GM21786 (cell line): ENCODE measurements at regions not wholly inside any gene's neighbourhood (a gene's known extent, or its start where the extent isn't known, plus 50 kb on each side); places are given as distances from the start of the nearest gene placed in this dataset.
"Not testable (repeated sequence)": the region's sequence is repeated elsewhere in the genome, so short reads cannot be mapped to it uniquely, and the experiment has no call there.

Source experiments
- ATAC-seq: cut with Tn5 transposase; IDR thresholded peaks from one replicate; pipeline ENCODE4 v1.9.1; 2021; ENCODE audit not compliant: unreplicated experiment

GRCh38 chr6:130700397-130700796 is 126.8 kb upstream of the SMLR1 start:
- no peak for ATAC-seq

DNA sequence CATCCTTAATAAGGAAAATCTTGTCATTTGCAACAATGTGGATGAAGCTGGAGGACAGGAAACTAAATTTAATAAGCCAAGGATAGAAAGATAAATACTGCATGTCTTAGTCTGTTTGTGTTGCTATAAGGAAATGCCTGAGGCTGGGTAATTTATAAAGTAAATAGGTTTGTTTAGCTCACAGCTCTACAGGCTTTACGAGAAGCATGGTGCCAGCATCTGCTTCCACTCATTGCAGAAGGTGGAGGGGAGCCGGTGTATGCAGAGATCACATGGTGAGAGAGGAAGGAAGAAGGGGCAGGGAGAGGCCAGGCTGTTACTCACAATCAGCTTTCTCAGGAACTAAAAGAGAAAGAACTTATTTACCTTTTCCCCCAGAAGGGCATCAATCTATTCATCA is 118.9 kb upstream of the SMLR1 start:
- no peak for ATAC-seq

DNA sequence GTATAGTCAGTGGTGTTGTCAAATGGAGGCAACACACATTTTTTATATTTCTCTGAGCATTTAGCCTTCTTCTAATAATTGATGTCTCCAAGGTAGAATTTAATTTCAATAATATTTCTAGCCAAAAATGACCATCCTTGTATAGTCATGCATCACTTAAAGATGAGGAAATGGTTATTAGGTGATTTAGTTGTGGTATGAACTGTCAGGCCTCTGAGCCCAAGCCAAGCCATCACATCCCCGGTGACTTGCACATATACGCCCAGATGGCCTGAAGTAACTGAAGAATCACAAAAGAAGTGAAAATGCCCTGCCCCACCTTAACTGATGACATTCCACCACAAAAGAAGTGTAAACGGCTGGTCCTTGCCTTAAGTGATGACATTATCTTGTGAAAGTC is 115.6 kb upstream of the SMLR1 start:
- ATAC-seq = not testable (repeated sequence)

- ATAC-seq = no peak
Measured at GRCh38 chr6:130713144-130713543, 114.1 kb upstream of the SMLR1 start.

- no peak for ATAC-seq
Measured at GRCh38 chr6:130715058-130715457, 112.1 kb upstream of the SMLR1 start.

- ATAC-seq = no peak
Measured at GRCh38 chr6:130716466-130716865, 110.7 kb upstream of the SMLR1 start.

- ATAC-seq = no peak
Measured at GRCh38 chr6:130717657-130718056, 109.5 kb upstream of the SMLR1 start.

DNA sequence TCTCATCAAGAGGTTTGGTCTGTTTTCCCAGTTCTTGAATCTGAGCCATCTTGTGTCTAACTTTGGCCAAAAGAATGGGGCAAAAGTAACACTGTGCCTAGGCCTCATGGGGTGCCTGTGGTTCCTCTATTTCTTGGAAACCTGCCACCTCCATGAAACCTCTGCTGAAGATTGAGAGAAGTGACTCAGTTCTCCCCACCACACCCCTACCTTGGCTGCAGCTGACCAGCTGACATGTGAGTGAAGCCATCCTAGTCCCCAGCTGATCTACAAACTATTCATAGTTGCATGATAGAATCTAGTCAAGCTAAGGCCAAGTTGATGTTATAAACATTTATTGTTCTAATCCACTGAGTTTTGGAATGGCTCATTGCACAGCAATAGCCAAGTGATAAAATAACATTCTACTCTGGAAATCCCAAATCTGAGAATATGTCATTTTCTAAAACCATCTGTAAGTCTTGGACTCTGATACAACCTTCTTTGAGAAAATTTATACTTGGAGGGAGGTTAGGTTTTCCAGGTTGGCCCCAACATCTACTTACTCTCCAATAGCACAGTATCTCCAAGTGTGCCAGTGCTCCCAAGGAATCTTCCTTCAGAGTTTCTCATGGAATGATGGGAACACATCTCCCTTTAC is 107.0 kb upstream of the SMLR1 start:
- no peak for ATAC-seq

GRCh38 chr6:130724089-130724488 is 103.1 kb upstream of the SMLR1 start:
- ATAC-seq = no peak

- ATAC-seq = no peak
Measured at GRCh38 chr6:130725551-130725950, 101.7 kb upstream of the SMLR1 start.

- not testable (repeated sequence) for ATAC-seq
Measured at GRCh38 chr6:130728064-130728463, 99.1 kb upstream of the SMLR1 start.

- ATAC-seq = no peak
Measured at GRCh38 chr6:130730600-130730999, 96.6 kb upstream of the SMLR1 start.

DNA sequence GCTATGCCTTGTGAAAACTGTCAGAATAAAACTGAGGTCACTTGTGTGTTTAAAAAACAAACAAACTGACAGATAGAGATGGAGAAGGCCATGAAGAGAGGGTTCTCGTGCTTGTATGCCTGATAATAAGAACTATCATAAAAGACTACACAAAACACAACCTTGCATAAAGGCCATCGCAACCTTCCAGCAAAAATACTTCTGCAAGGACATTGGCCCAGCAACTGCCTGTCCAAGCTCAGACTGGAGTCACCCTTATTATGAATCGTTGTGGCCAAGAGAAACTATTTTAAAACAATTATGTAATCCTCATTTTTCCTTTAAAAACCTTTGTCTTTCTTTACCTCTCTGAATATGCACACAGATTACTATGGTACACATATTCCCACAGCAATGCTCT is 93.0 kb upstream of the SMLR1 start:
- no peak for ATAC-seq

DNA sequence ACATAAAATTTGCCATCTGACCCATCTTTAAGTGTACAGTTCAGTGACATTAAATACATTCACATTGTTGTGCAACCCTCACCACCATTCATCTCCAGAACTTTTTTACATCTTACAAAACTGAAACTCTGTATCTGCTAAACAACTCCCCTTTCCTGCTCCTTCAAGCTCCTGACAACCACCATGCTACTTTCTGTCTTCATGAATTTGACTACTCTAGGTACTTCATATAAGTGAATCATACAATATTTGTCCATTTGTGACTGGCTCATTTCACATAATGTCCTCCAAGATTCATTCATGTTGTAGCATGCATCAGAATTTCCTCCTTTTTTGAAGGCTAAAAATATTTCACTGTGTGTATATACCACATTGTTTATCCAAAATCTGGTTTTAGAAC is 86.9 kb upstream of the SMLR1 start:
- no peak for ATAC-seq

DNA sequence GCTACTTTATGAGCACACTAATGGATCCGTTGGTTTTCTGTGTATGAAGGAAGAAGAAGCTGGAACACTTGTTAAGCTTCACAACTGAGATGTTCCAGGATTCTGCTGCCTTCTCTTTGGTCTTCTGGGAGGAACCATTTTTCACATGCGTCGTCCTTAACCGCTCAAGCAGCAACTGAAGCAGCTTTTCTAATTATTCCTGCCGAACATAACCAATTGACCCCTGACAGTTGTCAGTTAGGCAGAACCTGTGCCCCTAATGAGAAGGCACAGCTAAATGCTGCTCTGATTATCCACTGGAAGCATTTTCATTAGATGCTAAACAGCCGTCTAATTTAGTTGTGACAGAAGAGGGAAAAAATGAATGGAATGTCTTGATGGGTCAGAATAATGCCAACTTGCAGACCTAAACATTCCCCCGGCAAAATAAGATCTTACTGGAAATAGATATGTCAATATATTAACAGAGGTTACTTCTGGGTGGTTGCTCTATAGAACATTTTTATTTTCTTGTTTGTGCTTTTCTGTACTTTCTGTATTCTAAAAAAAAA is 85.0 kb upstream of the SMLR1 start:
- no peak for ATAC-seq

- no peak for ATAC-seq
Measured at GRCh38 chr6:130743175-130743574, 84.0 kb upstream of the SMLR1 start.

DNA sequence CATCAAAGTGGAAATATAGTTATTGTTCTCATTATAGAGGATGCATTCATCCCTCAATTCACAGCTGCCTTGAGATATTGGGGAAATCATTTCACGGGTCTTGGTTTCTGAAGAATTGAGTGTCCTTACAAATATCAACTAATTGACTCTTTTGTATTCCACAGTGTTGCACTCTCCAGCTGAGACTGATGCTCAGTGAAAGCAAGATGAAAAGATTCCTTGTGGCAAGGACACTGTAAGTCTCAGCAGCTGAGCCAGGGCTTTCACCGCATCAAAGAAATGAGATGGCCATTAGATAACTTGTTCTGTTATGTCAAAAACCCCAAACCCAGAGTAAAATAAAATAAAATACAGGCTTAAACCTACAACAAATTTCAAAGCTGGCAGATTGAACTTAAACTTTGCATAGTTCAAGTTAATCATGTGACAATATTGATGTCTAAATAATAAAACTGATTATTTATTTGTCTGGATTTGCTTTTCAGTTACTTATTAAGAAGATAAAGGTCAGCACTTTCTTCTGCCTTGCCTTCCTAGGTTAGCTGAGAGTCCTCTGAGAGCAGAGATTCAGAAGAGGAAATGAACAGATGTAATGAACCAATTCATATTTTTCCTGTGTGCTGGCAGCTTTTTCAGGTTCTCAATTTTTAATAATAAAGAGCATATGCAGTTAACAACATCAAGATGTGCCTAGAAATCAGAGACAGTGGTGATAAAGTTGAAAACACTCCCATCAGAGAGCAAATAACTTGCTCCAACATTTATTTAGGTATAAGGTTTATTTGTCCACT is 82.4 kb upstream of the SMLR1 start:
- no peak for ATAC-seq

DNA sequence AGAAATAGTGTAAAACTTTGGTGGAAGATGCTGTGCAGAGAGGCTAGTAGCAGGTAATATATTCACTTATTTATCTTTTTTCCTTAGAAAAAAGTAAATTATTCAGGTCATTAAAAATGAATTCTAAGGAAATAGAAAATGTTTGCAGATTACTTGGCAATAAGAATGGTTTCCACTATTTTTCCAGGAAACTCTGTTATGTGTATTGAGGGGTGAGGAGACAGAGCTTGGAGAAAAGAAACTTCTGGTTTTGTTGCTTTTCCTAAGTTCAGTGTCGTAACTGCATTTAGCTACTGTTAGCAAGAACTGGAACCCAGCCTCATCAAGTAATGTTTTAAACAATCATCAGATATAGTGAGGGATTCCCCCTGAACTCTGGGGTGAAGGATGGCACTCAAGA is 79.2 kb upstream of the SMLR1 start:
- ATAC-seq = no peak

DNA sequence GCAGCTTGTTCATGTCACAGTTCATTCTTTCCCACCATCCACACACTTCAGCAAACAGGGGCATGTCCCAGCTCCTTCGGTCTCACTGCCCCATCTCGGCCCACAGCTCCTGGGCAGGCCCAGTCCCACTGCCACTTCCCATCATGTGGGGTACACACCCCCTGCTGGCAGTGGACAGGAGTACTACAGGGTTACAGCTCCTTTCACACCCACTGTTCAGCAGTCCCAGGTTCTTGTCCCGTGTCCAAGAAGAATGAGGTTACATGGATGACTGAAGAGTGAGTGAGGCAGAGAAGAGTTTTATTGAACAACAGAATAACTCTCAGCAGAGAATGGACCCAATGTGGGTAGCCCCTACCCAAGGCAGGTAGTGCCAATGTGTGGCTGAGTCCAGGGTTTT is 77.8 kb upstream of the SMLR1 start:
- ATAC-seq = no peak

GRCh38 chr6:130752267-130752666 is 74.9 kb upstream of the SMLR1 start:
- ATAC-seq = no peak

DNA sequence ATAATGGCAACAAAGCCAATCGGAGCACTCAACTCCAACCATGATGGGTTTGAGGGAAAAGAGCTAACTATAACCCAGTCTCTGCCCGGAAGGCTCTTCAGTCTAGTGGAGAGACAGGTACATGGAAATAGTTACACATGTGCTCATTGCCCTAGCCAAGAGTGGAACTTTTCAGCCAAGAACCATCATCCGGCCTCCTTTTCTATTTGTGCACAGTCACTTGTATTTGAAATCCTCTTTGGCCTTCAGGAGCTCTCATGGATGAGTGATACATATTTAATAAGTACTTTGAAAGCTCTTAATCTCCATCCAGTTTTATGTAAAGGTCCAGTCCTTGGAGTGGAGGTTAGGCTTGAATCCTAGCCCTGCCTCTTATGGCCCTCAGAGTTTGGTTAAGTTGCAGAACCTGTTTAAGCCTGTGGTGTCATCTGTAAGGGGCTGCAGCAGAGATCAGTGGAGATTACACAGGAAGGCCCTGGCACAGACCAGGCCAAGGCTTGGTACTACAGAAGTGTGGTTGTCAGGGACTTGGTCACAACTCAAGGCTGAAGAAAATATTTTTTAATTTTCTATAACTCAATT is 72.3 kb upstream of the SMLR1 start:
- no peak for ATAC-seq
